GM12892 (cell line): ENCODE measurements at regions not wholly inside any gene's neighbourhood (a gene's known extent, or its start where the extent isn't known, plus 50 kb on each side); places are given as distances from the start of the nearest gene placed in this dataset.

Experiments used
- POLR2A ChIP-seq: IDR thresholded peaks from 2 replicates; pipeline ENCODE4 v1.6.1; 2011; ENCODE audit warnings: low read depth, low read length, control low read depth
- POLR2AphosphoS5 ChIP-seq: IDR thresholded peaks from 2 replicates; pipeline ENCODE4 v1.6.1; 2011; ENCODE audit warnings: low read depth, low read length, control low read depth

- no peak for TF ChIP-seq POLR2AphosphoS5
- TF ChIP-seq POLR2A: no peak
These were observed 388.1 kb upstream of the API5 start for GRCh38 chr11:42923651-42924050.
